ENCODE measurements at regions not wholly inside any gene's neighbourhood (a gene's known extent, or its start where the extent isn't known, plus 50 kb on each side); places are given as distances from the start of the nearest gene placed in this dataset.

- TF ChIP-seq CTCF (IDR thresholded peaks at IDR 0.05), result no peak
- no peak for TF ChIP-seq EZH2phosphoT487 (IDR thresholded peaks at IDR 0.05)
- no peak for TF ChIP-seq EZH2 (IDR thresholded peaks at IDR 0.05)
These were observed 241.0 kb downstream of the OLFM4 start for GRCh38 chr13:53269634-53270033.
